ENCODE measurements at regions not wholly inside any gene's neighbourhood (a gene's known extent, or its start where the extent isn't known, plus 50 kb on each side); places are given as distances from the start of the nearest gene placed in this dataset.

DNA sequence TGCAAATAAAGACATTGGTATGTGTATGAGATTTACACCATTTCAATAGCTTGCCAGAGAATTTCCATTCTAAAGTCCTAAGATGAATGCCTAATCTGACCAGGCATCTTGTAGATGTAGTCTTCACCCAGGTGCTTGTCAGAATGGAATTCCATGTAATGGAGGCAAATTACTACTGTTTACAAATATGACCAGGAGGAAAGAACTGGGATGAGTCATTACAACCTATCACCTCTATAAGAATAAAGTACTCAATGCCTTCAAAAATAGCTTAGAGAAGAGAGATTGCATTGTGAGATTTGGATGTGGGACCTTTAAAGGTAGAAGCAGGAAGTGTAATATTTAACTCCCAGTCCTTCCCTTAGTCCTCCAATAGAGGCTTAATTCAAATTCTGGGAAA is 507.0 kb upstream of the PTGER4 start:
- H3K4me3 ChIP-seq (ENCODE audit: low read length): no peak overlapping the region
- TF ChIP-seq EZH2phosphoT487 (IDR thresholded peaks at IDR 0.05; ENCODE audit: low read length) (no peak), EZH2 (optimal IDR thresholded peaks at IDR 0.05; ENCODE audit: low read depth, low read length) (no peak)
- TF ChIP-seq, protein P1, sequence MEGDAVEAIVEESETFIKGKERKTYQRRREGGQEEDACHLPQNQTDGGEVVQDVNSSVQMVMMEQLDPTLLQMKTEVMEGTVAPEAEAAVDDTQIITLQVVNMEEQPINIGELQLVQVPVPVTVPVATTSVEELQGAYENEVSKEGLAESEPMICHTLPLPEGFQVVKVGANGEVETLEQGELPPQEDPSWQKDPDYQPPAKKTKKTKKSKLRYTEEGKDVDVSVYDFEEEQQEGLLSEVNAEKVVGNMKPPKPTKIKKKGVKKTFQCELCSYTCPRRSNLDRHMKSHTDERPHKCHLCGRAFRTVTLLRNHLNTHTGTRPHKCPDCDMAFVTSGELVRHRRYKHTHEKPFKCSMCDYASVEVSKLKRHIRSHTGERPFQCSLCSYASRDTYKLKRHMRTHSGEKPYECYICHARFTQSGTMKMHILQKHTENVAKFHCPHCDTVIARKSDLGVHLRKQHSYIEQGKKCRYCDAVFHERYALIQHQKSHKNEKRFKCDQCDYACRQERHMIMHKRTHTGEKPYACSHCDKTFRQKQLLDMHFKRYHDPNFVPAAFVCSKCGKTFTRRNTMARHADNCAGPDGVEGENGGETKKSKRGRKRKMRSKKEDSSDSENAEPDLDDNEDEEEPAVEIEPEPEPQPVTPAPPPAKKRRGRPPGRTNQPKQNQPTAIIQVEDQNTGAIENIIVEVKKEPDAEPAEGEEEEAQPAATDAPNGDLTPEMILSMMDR (IDR thresholded peaks at IDR 0.05; ENCODE audit: low read length): no peak
- H3K9me3 ChIP-seq (replicated peaks; ENCODE audit: insufficient read depth, low read length): no peaks in the 10 kb centered on the region
- DNase-seq: no peak
- no peaks in the 10 kb centered on the region for H3K9me2 ChIP-seq (replicated peaks; ENCODE audit: insufficient read depth, low read length)
- no peak overlapping the region for H3K9ac ChIP-seq (ENCODE audit: low read length)
- no peaks in the 10 kb centered on the region for H3F3A ChIP-seq (ENCODE audit: insufficient read depth, low read length)
- H4K20me1 ChIP-seq (ENCODE audit: insufficient read depth, low read length): no peaks in the 10 kb centered on the region
- H3K27ac ChIP-seq (ENCODE audit: low read length): no peak overlapping the region
- H3K4me1 ChIP-seq (ENCODE audit: low read length): no peaks in the 10 kb centered on the region
- H3K79me2 ChIP-seq (ENCODE audit: low read length): no peaks in the 10 kb centered on the region
- H2AFZ ChIP-seq (ENCODE audit: low read length): no peak overlapping the region
- H3K36me3 ChIP-seq (replicated peaks; ENCODE audit: insufficient read depth, low read length): no peaks in the 10 kb centered on the region
- H3K27me3 ChIP-seq (replicated peaks; ENCODE audit: insufficient read depth, low read length): no peaks in the 10 kb centered on the region
- no peak overlapping the region for H3K4me2 ChIP-seq (ENCODE audit: low read depth, low read length)

DNA sequence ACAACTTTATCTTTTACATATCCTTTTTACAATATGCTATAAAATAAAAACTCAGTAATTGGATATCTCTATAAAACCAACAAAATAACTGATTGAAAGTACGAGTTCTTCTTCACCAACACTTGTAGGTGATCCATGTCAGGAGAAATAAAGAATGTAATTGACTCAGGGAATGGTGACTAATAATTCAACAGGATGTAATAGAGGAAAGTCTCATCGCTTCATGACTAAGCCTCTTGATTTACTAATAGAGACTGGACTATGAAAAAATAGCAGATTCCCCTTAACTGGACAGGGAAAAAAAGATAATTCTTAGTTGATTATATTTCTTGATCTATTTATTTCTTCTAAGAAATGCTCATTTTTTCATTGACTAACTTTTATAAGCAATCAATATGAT is 507.7 kb upstream of the PTGER4 start:
- no peak overlapping the region for H3K9ac ChIP-seq (ENCODE audit: low read length)
- no peak overlapping the region for H2AFZ ChIP-seq (ENCODE audit: low read length)
- H3K36me3 ChIP-seq (replicated peaks; ENCODE audit: insufficient read depth, low read length): no peaks in the 10 kb centered on the region
- DNase-seq: no peak
- H3K27ac ChIP-seq (ENCODE audit: low read length): no peak overlapping the region
- TF ChIP-seq EZH2 (optimal IDR thresholded peaks at IDR 0.05; ENCODE audit: low read depth, low read length) (no peak), EZH2phosphoT487 (IDR thresholded peaks at IDR 0.05; ENCODE audit: low read length) (no peak)
- TF ChIP-seq, protein P1 (IDR thresholded peaks at IDR 0.05; ENCODE audit: low read length): no peak
- H3K9me3 ChIP-seq (replicated peaks; ENCODE audit: insufficient read depth, low read length): no peaks in the 10 kb centered on the region
- H3K4me1 ChIP-seq (ENCODE audit: low read length): no peaks in the 10 kb centered on the region
- H3K4me2 ChIP-seq (ENCODE audit: low read depth, low read length): no peak overlapping the region
- no peaks in the 10 kb centered on the region for H3K79me2 ChIP-seq (ENCODE audit: low read length)
- H3K27me3 ChIP-seq (replicated peaks; ENCODE audit: insufficient read depth, low read length): no peaks in the 10 kb centered on the region
- H3K4me3 ChIP-seq (ENCODE audit: low read length): no peak overlapping the region
- no peaks in the 10 kb centered on the region for H3F3A ChIP-seq (ENCODE audit: insufficient read depth, low read length)
- H4K20me1 ChIP-seq (ENCODE audit: insufficient read depth, low read length): no peaks in the 10 kb centered on the region
- H3K9me2 ChIP-seq (replicated peaks; ENCODE audit: insufficient read depth, low read length): no peaks in the 10 kb centered on the region

DNA sequence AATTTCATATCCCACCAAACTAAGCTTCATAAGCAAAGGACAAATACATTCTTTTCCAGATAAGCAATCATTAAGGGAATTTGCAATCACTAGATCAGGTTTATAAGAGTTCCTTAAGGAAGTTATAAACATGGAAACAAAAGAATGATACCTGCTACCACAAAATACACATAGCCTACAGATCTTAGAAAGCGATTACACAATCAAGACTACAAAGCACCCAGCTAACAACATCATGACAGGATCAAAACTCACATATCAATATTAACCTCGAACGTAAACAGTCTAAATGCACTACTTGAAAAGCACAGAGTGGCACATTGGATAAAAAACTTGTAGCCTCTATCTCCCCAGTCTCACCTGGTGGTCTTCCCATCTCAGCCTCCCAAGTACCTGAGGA is 512.4 kb upstream of the PTGER4 start:
- Histone ChIP-seq H2AFZ (ENCODE audit: low read length) (no peak overlapping the region), H3K4me2 (ENCODE audit: low read depth, low read length) (no peak overlapping the region), H3K27ac (ENCODE audit: low read length) (no peak overlapping the region), H4K20me1 (ENCODE audit: insufficient read depth, low read length) (no peaks in the 10 kb centered on the region), H3K9me3 (replicated peaks; ENCODE audit: insufficient read depth, low read length) (no peaks in the 10 kb centered on the region), H3K9ac (ENCODE audit: low read length) (no peak overlapping the region), H3K79me2 (ENCODE audit: low read length) (no peaks in the 10 kb centered on the region), H3K27me3 (replicated peaks; ENCODE audit: insufficient read depth, low read length) (no peaks in the 10 kb centered on the region), H3K9me2 (replicated peaks; ENCODE audit: insufficient read depth, low read length) (no peaks in the 10 kb centered on the region), H3F3A (ENCODE audit: insufficient read depth, low read length) (no peaks in the 10 kb centered on the region), H3K36me3 (replicated peaks; ENCODE audit: insufficient read depth, low read length) (no peaks in the 10 kb centered on the region), H3K4me3 (ENCODE audit: low read length) (no peak overlapping the region), H3K4me1 (ENCODE audit: low read length) (no peaks in the 10 kb centered on the region)
- TF ChIP-seq, protein P1 (IDR thresholded peaks at IDR 0.05; ENCODE audit: low read length): no peak
- TF ChIP-seq EZH2 (optimal IDR thresholded peaks at IDR 0.05; ENCODE audit: low read depth, low read length): no peak
- TF ChIP-seq EZH2phosphoT487 (IDR thresholded peaks at IDR 0.05; ENCODE audit: low read length): no peak
- no peak for DNase-seq

All from MM.1S (cell line).